ENCODE measurements at regions not wholly inside any gene's neighbourhood (a gene's known extent, or its start where the extent isn't known, plus 50 kb on each side); places are given as distances from the start of the nearest gene placed in this dataset.

- no peak for DNase-seq
These were observed 519.5 kb downstream of the BCOR start for GRCh38 chrX:39577985-39578869.

- DNase-seq: no peak
These were observed 517.7 kb downstream of the BCOR start for GRCh38 chrX:39580043-39580442.

- DNase-seq: no peak
These were observed 516.3 kb downstream of the BCOR start for GRCh38 chrX:39581411-39581810.

GRCh38 chrX:39582091-39582490 lies 515.7 kb downstream of the BCOR start:
- no peak for DNase-seq

- DNase-seq: no peak
These were observed 514.8 kb downstream of the BCOR start for GRCh38 chrX:39582976-39583375.

GRCh38 chrX:39585808-39586207 lies 511.9 kb downstream of the BCOR start:
- no peak for DNase-seq

- DNase-seq: no peak
These were observed 511.4 kb downstream of the BCOR start for GRCh38 chrX:39586359-39586758.

GRCh38 chrX:39591099-39591498 lies 506.7 kb downstream of the BCOR start:
- no peak for DNase-seq

- DNase-seq: no peak
These were observed 505.0 kb downstream of the BCOR start for GRCh38 chrX:39592776-39593175.

- DNase-seq: no peak
These were observed 501.8 kb downstream of the BCOR start for GRCh38 chrX:39595977-39596376.

- no peak for DNase-seq
These were observed 501.3 kb downstream of the BCOR start for GRCh38 chrX:39596437-39596836.

- DNase-seq: no peak
These were observed 498.4 kb downstream of the BCOR start for GRCh38 chrX:39599339-39599738.

GRCh38 chrX:39600222-39600621 lies 497.5 kb downstream of the BCOR start:
- no peak for DNase-seq

- DNase-seq: no peak
These were observed 496.3 kb downstream of the BCOR start for GRCh38 chrX:39601231-39602177.

GRCh38 chrX:39602195-39602594 lies 495.6 kb downstream of the BCOR start:
- DNase-seq: no peak

- DNase-seq: no peak
These were observed 494.5 kb downstream of the BCOR start for GRCh38 chrX:39603230-39603629.

GRCh38 chrX:39605183-39605582 lies 492.6 kb downstream of the BCOR start:
- no peak for DNase-seq

GRCh38 chrX:39605866-39606265 lies 491.9 kb downstream of the BCOR start:
- DNase-seq: no peak

GRCh38 chrX:39609941-39610340 lies 487.8 kb downstream of the BCOR start:
- DNase-seq: no peak

GRCh38 chrX:39611468-39611867 lies 486.3 kb downstream of the BCOR start:
- no peak for DNase-seq

GRCh38 chrX:39613482-39613995 lies 484.2 kb downstream of the BCOR start:
- DNase-seq: no peak

- no peak for DNase-seq
These were observed 483.6 kb downstream of the BCOR start for GRCh38 chrX:39613997-39614679.

GRCh38 chrX:39614680-39614998 lies 483.1 kb downstream of the BCOR start:
- no peak for DNase-seq

All from KG1 (cell line).